ENCODE measurements at regions not wholly inside any gene's neighbourhood (a gene's known extent, or its start where the extent isn't known, plus 50 kb on each side); places are given as distances from the start of the nearest gene placed in this dataset.
"Not testable (repeated sequence)": the region's sequence is repeated elsewhere in the genome, so short reads cannot be mapped to it uniquely, and the experiment has no call there.

- DNase-seq (ENCODE audit: low spot score), result no peak
These were observed 919.0 kb downstream of the TAF11L14 start for GRCh38 chr5:18553269-18553668.

- DNase-seq (ENCODE audit: low spot score), result no peak
These were observed 926.3 kb downstream of the TAF11L14 start for GRCh38 chr5:18560602-18561001.

- no peak for DNase-seq (ENCODE audit: low spot score)
These were observed 929.6 kb downstream of the TAF11L14 start for GRCh38 chr5:18563853-18564252.

GRCh38 chr5:18566671-18567070 lies 932.4 kb downstream of the TAF11L14 start:
- DNase-seq (ENCODE audit: low spot score), result no peak

GRCh38 chr5:18576586-18576985 lies 942.3 kb downstream of the TAF11L14 start:
- DNase-seq (ENCODE audit: low spot score), result no peak

- DNase-seq (ENCODE audit: low spot score), result no peak
These were observed 966.9 kb downstream of the TAF11L14 start for GRCh38 chr5:18601185-18601584.

GRCh38 chr5:18602402-18602801 lies 968.1 kb downstream of the TAF11L14 start:
- no peak for DNase-seq (ENCODE audit: low spot score)

GRCh38 chr5:18605186-18605585 lies 970.9 kb downstream of the TAF11L14 start:
- DNase-seq (ENCODE audit: low spot score), result no peak

- DNase-seq (ENCODE audit: low spot score), result no peak
These were observed 973.3 kb downstream of the TAF11L14 start for GRCh38 chr5:18607570-18607969.

- DNase-seq (ENCODE audit: low spot score), result not testable (repeated sequence)
These were observed 982.9 kb downstream of the TAF11L14 start for GRCh38 chr5:18617191-18617590.

- no peak for DNase-seq (ENCODE audit: low spot score)
These were observed 996.3 kb downstream of the TAF11L14 start for GRCh38 chr5:18630458-18631045.

GRCh38 chr5:18652404-18653215 lies 1018.4 kb downstream of the TAF11L14 start:
- DNase-seq (ENCODE audit: low spot score), result no peak

GRCh38 chr5:18653216-18653752 lies 1019.0 kb downstream of the TAF11L14 start:
- DNase-seq (ENCODE audit: low spot score), result no peak

- no peak for DNase-seq (ENCODE audit: low spot score)
These were observed 1026.3 kb downstream of the TAF11L14 start for GRCh38 chr5:18660511-18660910.

GRCh38 chr5:18662231-18662630 lies 1028.0 kb downstream of the TAF11L14 start:
- DNase-seq (ENCODE audit: low spot score), result no peak

GRCh38 chr5:18674212-18674611 lies 1040.0 kb downstream of the TAF11L14 start:
- not testable (repeated sequence) for DNase-seq (ENCODE audit: low spot score)

- no peak for DNase-seq (ENCODE audit: low spot score)
These were observed 1040.8 kb downstream of the TAF11L14 start for GRCh38 chr5:18675041-18675440.

- no peak for DNase-seq (ENCODE audit: low spot score)
These were observed 1052.0 kb downstream of the TAF11L14 start for GRCh38 chr5:18686253-18686652.

GRCh38 chr5:18687429-18687828 lies 1053.2 kb downstream of the TAF11L14 start:
- no peak for DNase-seq (ENCODE audit: low spot score)

GRCh38 chr5:18699681-18700080 lies 1065.4 kb downstream of the TAF11L14 start:
- no peak for DNase-seq (ENCODE audit: low spot score)

GRCh38 chr5:18702821-18703220 lies 1068.6 kb downstream of the TAF11L14 start:
- DNase-seq (ENCODE audit: low spot score), result no peak

GRCh38 chr5:18712936-18713485 lies 1078.8 kb downstream of the TAF11L14 start:
- DNase-seq (ENCODE audit: low spot score), result no peak

- no peak for DNase-seq (ENCODE audit: low spot score)
These were observed 1085.7 kb downstream of the TAF11L14 start for GRCh38 chr5:18720002-18720401.
